GM23338 (cell line): ENCODE measurements at regions not wholly inside any gene's neighbourhood (a gene's known extent, or its start where the extent isn't known, plus 50 kb on each side); places are given as distances from the start of the nearest gene placed in this dataset.

Experiments
- ATAC-seq: fragments of 200-7000 bp; cut with Tn5 transposase; 3 replicates; pipeline ENCODE4 v1.9.1; 2020
- DNase-seq: peaks from one replicate; pipeline ENCODE4 v3.0.0-alpha.2; 2015; ENCODE audit warnings: low spot score
- H2AFZ ChIP-seq: fragments of 200-600 bp; sonication (generic); 2 replicates; pipeline ENCODE4 v1.8.0; 2016; ENCODE audit warnings: antibody characterized with exemption, mild to moderate bottlenecking, moderate library complexity
- H3F3A ChIP-seq: fragments of 200-600 bp; sonication (generic); replicated peaks from 2 replicates; pipeline ENCODE4 v1.8.0; 2017; ENCODE audit warnings: antibody characterized with exemption, mixed run types, low read depth
- H3K27ac ChIP-seq: fragments of 200-600 bp; sonication (generic); 2 replicates; pipeline ENCODE4 v1.6.1; 2016; ENCODE audit warnings: low read depth
- H3K27me3 ChIP-seq: fragments of 200-600 bp; sonication (generic); 2 replicates; pipeline ENCODE4 v1.8.0; 2016; ENCODE audit warnings: mild to moderate bottlenecking, mixed run types, moderate library complexity; ENCODE audit not compliant: insufficient read depth
- H3K36me3 ChIP-seq: fragments of 200-600 bp; sonication (generic); 2 replicates; pipeline ENCODE4 v1.8.0; 2016; ENCODE audit warnings: mild to moderate bottlenecking; ENCODE audit not compliant: insufficient read depth
- H3K4me1 ChIP-seq: fragments of 200-600 bp; sonication (generic); 2 replicates; pipeline ENCODE4 v1.8.0; 2016; ENCODE audit warnings: mild to moderate bottlenecking, moderate library complexity; ENCODE audit not compliant: insufficient read depth
- H3K4me2 ChIP-seq: fragments of 200-600 bp; sonication (generic); 2 replicates; pipeline ENCODE4 v1.7.1; 2017; ENCODE audit warnings: mixed run types
- H3K4me3 ChIP-seq: fragments of 200-600 bp; sonication (generic); 2 replicates; pipeline ENCODE4 v1.6.1; 2016; ENCODE audit warnings: mixed run types
- H3K79me2 ChIP-seq: fragments of 200-600 bp; sonication (generic); replicated peaks from 2 replicates; pipeline ENCODE4 v1.8.0; 2017; ENCODE audit warnings: mild to moderate bottlenecking; ENCODE audit not compliant: insufficient read depth
- H3K9me2 ChIP-seq: fragments of 200-600 bp; sonication (generic); 2 replicates; pipeline ENCODE4 v1.8.0; 2017; ENCODE audit not compliant: insufficient read depth
- H4K20me1 ChIP-seq: fragments of 200-600 bp; sonication (generic); replicated peaks from 2 replicates; pipeline ENCODE4 v1.8.0; 2017; ENCODE audit warnings: mild to moderate bottlenecking; ENCODE audit not compliant: insufficient read depth
- H3K27ac Mint-ChIP-seq: 2 replicates; pipeline ENCODE4 v1.8.0; 2020; ENCODE audit warnings: inconsistent platforms, mild to moderate bottlenecking, moderate library complexity, mixed read lengths
- H3K27me3 Mint-ChIP-seq: 3 replicates; pipeline ENCODE4 v1.8.0; 2022; ENCODE audit warnings: low read depth, mild to moderate bottlenecking, moderate library complexity, mixed read lengths, inconsistent platforms; ENCODE audit not compliant: insufficient read depth, poor library complexity
- H3K36me3 Mint-ChIP-seq: 3 replicates; pipeline ENCODE4 v1.8.0; 2021; ENCODE audit warnings: low read depth, mild to moderate bottlenecking, inconsistent platforms, moderate library complexity, mixed read lengths
- H3K4me1 Mint-ChIP-seq: 3 replicates; pipeline ENCODE4 v1.8.0; 2020; ENCODE audit warnings: mild to moderate bottlenecking, inconsistent platforms, mixed read lengths
- H3K4me3 Mint-ChIP-seq: 3 replicates; pipeline ENCODE4 v1.8.0; 2021; ENCODE audit warnings: moderate library complexity, mild to moderate bottlenecking, inconsistent platforms, mixed read lengths
- H3K9me3 Mint-ChIP-seq: 3 replicates; pipeline ENCODE4 v1.8.0; 2020; ENCODE audit warnings: moderate library complexity, mild to moderate bottlenecking, inconsistent platforms, mixed read lengths
- CREB1 ChIP-seq: fragments of 250-450 bp; sonication (Bioruptor Pico); IDR thresholded peaks from 2 replicates; pipeline ENCODE4 v1.5.0; 2020; ENCODE audit warnings: low read depth, mild to moderate bottlenecking, moderate library complexity
- EZH2 ChIP-seq: fragments of 200-600 bp; sonication (generic); IDR thresholded peaks from one replicate; pipeline ENCODE4 v1.8.0; 2017; ENCODE audit warnings: antibody characterized with exemption, mild to moderate bottlenecking, low read depth; ENCODE audit not compliant: unreplicated experiment
- EZH2phosphoT487 ChIP-seq: fragments of 200-600 bp; sonication (generic); IDR thresholded peaks from one replicate; pipeline ENCODE4 v1.8.1; 2018; ENCODE audit warnings: antibody characterized with exemption; ENCODE audit not compliant: unreplicated experiment
- JUNB ChIP-seq: IDR thresholded peaks from one replicate; pipeline ENCODE4 v1.6.1; 2016; ENCODE audit warnings: antibody characterized with exemption; ENCODE audit not compliant: unreplicated experiment
- NANOG ChIP-seq: IDR thresholded peaks from 2 replicates; pipeline ENCODE4 v1.6.1; 2016; ENCODE audit warnings: antibody characterized with exemption, borderline replicate concordance
- POLR2AphosphoS5 ChIP-seq: IDR thresholded peaks from 2 replicates; pipeline ENCODE4 v1.6.1; 2016; ENCODE audit warnings: antibody characterized with exemption, low read depth
- STAT1 ChIP-seq: IDR thresholded peaks from one replicate; pipeline ENCODE4 v1.6.1; 2016; ENCODE audit warnings: antibody characterized with exemption; ENCODE audit not compliant: unreplicated experiment
- ZNF114 ChIP-seq: fragments of 250-450 bp; sonication (Bioruptor Pico); IDR thresholded peaks from 2 replicates; pipeline ENCODE4 v1.5.0; 2020; ENCODE audit warnings: mild to moderate bottlenecking, moderate library complexity
- ZNF331 ChIP-seq: fragments of 250-450 bp; sonication (Bioruptor Pico); IDR thresholded peaks from 2 replicates; pipeline ENCODE4 v1.5.0; 2020; ENCODE audit warnings: low read depth, mild to moderate bottlenecking, moderate library complexity
- TF ChIP-seq, protein P1 (sequence below), 2 experiments: fragments of 200-600 bp in 1 of 2; sonication (generic) in 1 of 2; conservative IDR thresholded peaks; 2 replicates each; pipeline versions ENCODE4 v1.5.1 to v1.6.1; 2016 to 2017; ENCODE audit warnings: antibody characterized with exemption in 2 of 2, low read depth in 2 of 2, mild to moderate bottlenecking in 2 of 2, moderate library complexity in 1 of 2
- TF ChIP-seq, protein P2 (sequence below): IDR thresholded peaks from 2 replicates; pipeline ENCODE4 v1.6.1; 2016; ENCODE audit warnings: antibody characterized with exemption
- TF ChIP-seq, protein P3 (sequence below): fragments of 250-450 bp; sonication (Bioruptor Pico); IDR thresholded peaks from 2 replicates; pipeline ENCODE4 v1.5.0; 2020; ENCODE audit warnings: mild to moderate bottlenecking, moderate library complexity
- TF ChIP-seq, protein P4 (sequence below): IDR thresholded peaks from one replicate; pipeline ENCODE4 v1.6.1; 2018; ENCODE audit warnings: antibody characterized with exemption; ENCODE audit not compliant: unreplicated experiment

DNA sequence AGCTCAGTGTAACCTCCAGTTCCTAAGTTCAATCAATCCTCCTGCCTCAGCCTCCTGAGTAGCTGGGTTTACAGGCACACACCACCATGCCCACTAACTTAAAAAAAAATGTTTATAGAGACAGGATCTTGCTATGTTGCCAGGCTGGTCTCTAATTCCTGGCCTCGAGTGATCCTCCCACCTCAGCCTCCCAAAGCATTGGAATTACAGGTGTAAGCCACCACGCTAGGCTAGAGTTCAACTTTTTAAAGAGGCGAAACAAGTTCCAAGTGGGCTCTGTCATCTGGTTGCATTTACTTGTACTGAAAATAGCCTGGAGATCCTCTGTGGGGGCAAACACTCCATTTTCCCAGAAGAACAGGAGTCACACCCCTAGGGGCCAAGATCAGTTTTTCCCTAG lies 100.7 kb upstream of the RIPOR2 start:
- H3K27me3 ChIP-seq, result no peaks in the 10 kb centered on the region
- peaks cover 4% of the 10 kb centered on the region; the same call in 1 of the 2 replicates for H3K4me1 ChIP-seq
- no peaks in the 10 kb centered on the region; the same call in 1 of the 2 replicates for H3F3A ChIP-seq
- H3K4me2 ChIP-seq, result no peak overlapping the region
- H4K20me1 ChIP-seq, result no peaks in the 10 kb centered on the region
- no peak overlapping the region for H2AFZ ChIP-seq
- H3K4me1 Mint-ChIP-seq, result peaks cover 2% of the 10 kb centered on the region
- no peaks in the 10 kb centered on the region for H3K9me3 Mint-ChIP-seq
- no peaks in the 10 kb centered on the region for H3K36me3 Mint-ChIP-seq
- H3K4me3 Mint-ChIP-seq, result no peak overlapping the region
- H3K79me2 ChIP-seq, result no peaks in the 10 kb centered on the region
- TF ChIP-seq, protein P1, sequence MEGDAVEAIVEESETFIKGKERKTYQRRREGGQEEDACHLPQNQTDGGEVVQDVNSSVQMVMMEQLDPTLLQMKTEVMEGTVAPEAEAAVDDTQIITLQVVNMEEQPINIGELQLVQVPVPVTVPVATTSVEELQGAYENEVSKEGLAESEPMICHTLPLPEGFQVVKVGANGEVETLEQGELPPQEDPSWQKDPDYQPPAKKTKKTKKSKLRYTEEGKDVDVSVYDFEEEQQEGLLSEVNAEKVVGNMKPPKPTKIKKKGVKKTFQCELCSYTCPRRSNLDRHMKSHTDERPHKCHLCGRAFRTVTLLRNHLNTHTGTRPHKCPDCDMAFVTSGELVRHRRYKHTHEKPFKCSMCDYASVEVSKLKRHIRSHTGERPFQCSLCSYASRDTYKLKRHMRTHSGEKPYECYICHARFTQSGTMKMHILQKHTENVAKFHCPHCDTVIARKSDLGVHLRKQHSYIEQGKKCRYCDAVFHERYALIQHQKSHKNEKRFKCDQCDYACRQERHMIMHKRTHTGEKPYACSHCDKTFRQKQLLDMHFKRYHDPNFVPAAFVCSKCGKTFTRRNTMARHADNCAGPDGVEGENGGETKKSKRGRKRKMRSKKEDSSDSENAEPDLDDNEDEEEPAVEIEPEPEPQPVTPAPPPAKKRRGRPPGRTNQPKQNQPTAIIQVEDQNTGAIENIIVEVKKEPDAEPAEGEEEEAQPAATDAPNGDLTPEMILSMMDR (conservative IDR thresholded peaks at IDR 0.05; ENCODE audit: low read depth in 2 of 2), result no peak
- TF ChIP-seq, protein P2, sequence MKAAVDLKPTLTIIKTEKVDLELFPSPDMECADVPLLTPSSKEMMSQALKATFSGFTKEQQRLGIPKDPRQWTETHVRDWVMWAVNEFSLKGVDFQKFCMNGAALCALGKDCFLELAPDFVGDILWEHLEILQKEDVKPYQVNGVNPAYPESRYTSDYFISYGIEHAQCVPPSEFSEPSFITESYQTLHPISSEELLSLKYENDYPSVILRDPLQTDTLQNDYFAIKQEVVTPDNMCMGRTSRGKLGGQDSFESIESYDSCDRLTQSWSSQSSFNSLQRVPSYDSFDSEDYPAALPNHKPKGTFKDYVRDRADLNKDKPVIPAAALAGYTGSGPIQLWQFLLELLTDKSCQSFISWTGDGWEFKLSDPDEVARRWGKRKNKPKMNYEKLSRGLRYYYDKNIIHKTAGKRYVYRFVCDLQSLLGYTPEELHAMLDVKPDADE, result no peak
- TF ChIP-seq CREB1 (CRISPR knock-in tag) (no peak), ZNF331 (no peak), EZH2phosphoT487 (no peak), EZH2 (no peak), NANOG (no peak), ZNF114 (CRISPR knock-in tag) (no peak), JUNB (no peak), STAT1 (no peak), POLR2AphosphoS5 (no peak)
- TF ChIP-seq, protein P3, sequence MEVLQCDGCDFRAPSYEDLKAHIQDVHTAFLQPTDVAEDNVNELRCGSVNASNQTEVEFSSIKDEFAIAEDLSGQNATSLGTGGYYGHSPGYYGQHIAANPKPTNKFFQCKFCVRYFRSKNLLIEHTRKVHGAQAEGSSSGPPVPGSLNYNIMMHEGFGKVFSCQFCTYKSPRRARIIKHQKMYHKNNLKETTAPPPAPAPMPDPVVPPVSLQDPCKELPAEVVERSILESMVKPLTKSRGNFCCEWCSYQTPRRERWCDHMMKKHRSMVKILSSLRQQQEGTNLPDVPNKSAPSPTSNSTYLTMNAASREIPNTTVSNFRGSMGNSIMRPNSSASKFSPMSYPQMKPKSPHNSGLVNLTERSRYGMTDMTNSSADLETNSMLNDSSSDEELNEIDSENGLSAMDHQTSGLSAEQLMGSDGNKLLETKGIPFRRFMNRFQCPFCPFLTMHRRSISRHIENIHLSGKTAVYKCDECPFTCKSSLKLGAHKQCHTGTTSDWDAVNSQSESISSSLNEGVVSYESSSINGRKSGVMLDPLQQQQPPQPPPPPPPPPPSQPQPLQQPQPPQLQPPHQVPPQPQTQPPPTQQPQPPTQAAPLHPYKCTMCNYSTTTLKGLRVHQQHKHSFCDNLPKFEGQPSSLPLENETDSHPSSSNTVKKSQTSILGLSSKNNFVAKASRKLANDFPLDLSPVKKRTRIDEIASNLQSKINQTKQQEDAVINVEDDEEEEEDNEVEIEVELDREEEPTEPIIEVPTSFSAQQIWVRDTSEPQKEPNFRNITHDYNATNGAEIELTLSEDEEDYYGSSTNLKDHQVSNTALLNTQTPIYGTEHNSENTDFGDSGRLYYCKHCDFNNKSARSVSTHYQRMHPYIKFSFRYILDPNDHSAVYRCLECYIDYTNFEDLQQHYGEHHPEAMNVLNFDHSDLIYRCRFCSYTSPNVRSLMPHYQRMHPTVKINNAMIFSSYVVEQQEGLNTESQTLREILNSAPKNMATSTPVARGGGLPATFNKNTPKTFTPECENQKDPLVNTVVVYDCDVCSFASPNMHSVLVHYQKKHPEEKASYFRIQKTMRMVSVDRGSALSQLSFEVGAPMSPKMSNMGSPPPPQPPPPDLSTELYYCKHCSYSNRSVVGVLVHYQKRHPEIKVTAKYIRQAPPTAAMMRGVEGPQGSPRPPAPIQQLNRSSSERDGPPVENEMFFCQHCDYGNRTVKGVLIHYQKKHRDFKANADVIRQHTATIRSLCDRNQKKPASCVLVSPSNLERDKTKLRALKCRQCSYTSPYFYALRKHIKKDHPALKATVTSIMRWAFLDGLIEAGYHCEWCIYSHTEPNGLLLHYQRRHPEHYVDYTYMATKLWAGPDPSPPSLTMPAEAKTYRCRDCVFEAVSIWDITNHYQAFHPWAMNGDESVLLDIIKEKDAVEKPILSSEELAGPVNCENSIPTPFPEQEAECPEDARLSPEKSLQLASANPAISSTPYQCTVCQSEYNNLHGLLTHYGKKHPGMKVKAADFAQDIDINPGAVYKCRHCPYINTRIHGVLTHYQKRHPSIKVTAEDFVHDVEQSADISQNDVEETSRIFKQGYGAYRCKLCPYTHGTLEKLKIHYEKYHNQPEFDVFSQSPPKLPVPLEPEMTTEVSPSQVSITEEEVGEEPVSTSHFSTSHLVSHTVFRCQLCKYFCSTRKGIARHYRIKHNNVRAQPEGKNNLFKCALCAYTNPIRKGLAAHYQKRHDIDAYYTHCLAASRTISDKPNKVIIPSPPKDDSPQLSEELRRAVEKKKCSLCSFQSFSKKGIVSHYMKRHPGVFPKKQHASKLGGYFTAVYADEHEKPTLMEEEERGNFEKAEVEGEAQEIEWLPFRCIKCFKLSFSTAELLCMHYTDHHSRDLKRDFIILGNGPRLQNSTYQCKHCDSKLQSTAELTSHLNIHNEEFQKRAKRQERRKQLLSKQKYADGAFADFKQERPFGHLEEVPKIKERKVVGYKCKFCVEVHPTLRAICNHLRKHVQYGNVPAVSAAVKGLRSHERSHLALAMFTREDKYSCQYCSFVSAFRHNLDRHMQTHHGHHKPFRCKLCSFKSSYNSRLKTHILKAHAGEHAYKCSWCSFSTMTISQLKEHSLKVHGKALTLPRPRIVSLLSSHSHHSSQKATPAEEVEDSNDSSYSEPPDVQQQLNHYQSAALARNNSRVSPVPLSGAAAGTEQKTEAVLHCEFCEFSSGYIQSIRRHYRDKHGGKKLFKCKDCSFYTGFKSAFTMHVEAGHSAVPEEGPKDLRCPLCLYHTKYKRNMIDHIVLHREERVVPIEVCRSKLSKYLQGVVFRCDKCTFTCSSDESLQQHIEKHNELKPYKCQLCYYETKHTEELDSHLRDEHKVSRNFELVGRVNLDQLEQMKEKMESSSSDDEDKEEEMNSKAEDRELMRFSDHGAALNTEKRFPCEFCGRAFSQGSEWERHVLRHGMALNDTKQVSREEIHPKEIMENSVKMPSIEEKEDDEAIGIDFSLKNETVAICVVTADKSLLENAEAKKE (CRISPR knock-in tag), result no peak
- TF ChIP-seq, protein P4, sequence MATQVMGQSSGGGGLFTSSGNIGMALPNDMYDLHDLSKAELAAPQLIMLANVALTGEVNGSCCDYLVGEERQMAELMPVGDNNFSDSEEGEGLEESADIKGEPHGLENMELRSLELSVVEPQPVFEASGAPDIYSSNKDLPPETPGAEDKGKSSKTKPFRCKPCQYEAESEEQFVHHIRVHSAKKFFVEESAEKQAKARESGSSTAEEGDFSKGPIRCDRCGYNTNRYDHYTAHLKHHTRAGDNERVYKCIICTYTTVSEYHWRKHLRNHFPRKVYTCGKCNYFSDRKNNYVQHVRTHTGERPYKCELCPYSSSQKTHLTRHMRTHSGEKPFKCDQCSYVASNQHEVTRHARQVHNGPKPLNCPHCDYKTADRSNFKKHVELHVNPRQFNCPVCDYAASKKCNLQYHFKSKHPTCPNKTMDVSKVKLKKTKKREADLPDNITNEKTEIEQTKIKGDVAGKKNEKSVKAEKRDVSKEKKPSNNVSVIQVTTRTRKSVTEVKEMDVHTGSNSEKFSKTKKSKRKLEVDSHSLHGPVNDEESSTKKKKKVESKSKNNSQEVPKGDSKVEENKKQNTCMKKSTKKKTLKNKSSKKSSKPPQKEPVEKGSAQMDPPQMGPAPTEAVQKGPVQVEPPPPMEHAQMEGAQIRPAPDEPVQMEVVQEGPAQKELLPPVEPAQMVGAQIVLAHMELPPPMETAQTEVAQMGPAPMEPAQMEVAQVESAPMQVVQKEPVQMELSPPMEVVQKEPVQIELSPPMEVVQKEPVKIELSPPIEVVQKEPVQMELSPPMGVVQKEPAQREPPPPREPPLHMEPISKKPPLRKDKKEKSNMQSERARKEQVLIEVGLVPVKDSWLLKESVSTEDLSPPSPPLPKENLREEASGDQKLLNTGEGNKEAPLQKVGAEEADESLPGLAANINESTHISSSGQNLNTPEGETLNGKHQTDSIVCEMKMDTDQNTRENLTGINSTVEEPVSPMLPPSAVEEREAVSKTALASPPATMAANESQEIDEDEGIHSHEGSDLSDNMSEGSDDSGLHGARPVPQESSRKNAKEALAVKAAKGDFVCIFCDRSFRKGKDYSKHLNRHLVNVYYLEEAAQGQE, result no peak
- ATAC-seq (no peak), DNase-seq (no peak)
- no peaks in the 10 kb centered on the region for H3K36me3 ChIP-seq
- H3K4me3 ChIP-seq, result no peak overlapping the region
- H3K27ac Mint-ChIP-seq, result no peak overlapping the region
- no peaks in the 10 kb centered on the region for H3K9me2 ChIP-seq
- no peak overlapping the region for H3K27ac ChIP-seq
- peaks cover 2% of the 10 kb centered on the region for H3K27me3 Mint-ChIP-seq
